Loucy (cell line): ENCODE measurements at regions not wholly inside any gene's neighbourhood (a gene's known extent, or its start where the extent isn't known, plus 50 kb on each side); places are given as distances from the start of the nearest gene placed in this dataset.
A peak's percentile ranks its signal among the peaks of the same experiment; 100 is the strongest.

Experiments
- H2AFZ ChIP-seq: fragments of 200-600 bp; sonication (generic); 2 replicates; pipeline ENCODE4 v1.6.0; 2016; ENCODE audit warnings: antibody characterized with exemption, mild to moderate bottlenecking, low read length, moderate library complexity
- H3F3A ChIP-seq: fragments of 200-600 bp; 2 replicates; pipeline ENCODE4 v1.6.0; 2016; ENCODE audit warnings: antibody characterized with exemption, low read depth, mild to moderate bottlenecking
- H3K27me3 ChIP-seq: fragments of 200-600 bp; sonication (generic); 2 replicates; pipeline ENCODE4 v1.6.1; 2014; ENCODE audit warnings: low read length, mild to moderate bottlenecking; ENCODE audit not compliant: insufficient read depth, poor library complexity, severe bottlenecking
- H3K36me3 ChIP-seq: fragments of 200-600 bp; sonication (generic); 2 replicates; pipeline ENCODE4 v1.6.1; 2016; ENCODE audit warnings: low read length; ENCODE audit not compliant: insufficient read depth
- H3K4me1 ChIP-seq: fragments of 200-600 bp; sonication (generic); 2 replicates; pipeline ENCODE4 v1.5.1; 2014; ENCODE audit warnings: low read length, mild to moderate bottlenecking; ENCODE audit not compliant: insufficient read depth, poor library complexity, severe bottlenecking
- H3K4me2 ChIP-seq: fragments of 200-600 bp; sonication (generic); 2 replicates; pipeline ENCODE4 v1.6.0; 2014; ENCODE audit warnings: antibody characterized with exemption, low read length, low read depth, mild to moderate bottlenecking; ENCODE audit not compliant: poor library complexity, severe bottlenecking
- H3K4me3 ChIP-seq: fragments of 200-600 bp; sonication (generic); 2 replicates; pipeline ENCODE4 v1.5.1; 2014; ENCODE audit warnings: low read length, mild to moderate bottlenecking, mixed read lengths; ENCODE audit not compliant: poor library complexity, severe bottlenecking
- H3K79me2 ChIP-seq: fragments of 200-600 bp; sonication (generic); 2 replicates; pipeline ENCODE4 v1.6.1; 2014; ENCODE audit warnings: low read length; ENCODE audit not compliant: insufficient read depth
- H3K9ac ChIP-seq: fragments of 200-600 bp; sonication (generic); 2 replicates; pipeline ENCODE4 v1.6.0; 2014; ENCODE audit warnings: mild to moderate bottlenecking, low read depth, low read length, moderate library complexity; ENCODE audit not compliant: poor library complexity, severe bottlenecking
- H3K9me2 ChIP-seq: fragments of 200-600 bp; sonication (generic); replicated peaks from 2 replicates; pipeline ENCODE4 v1.6.1; 2016; ENCODE audit warnings: low read depth, low read length, mixed read lengths
- H3K9me3 ChIP-seq: fragments of 200-600 bp; sonication (generic); 2 replicates; pipeline ENCODE4 v1.6.1; 2014; ENCODE audit warnings: mild to moderate bottlenecking, antibody characterized with exemption, low read length, low read depth; ENCODE audit not compliant: insufficient read depth
- H4K20me1 ChIP-seq: fragments of 200-600 bp; sonication (generic); 2 replicates; pipeline ENCODE4 v1.6.0; 2014; ENCODE audit warnings: antibody characterized with exemption, low read length, mild to moderate bottlenecking; ENCODE audit not compliant: insufficient read depth, poor library complexity, severe bottlenecking
- EZH2phosphoT487 ChIP-seq: fragments of 200-600 bp; IDR thresholded peaks from 2 replicates; pipeline ENCODE4 v1.6.1; 2018; ENCODE audit warnings: antibody characterized with exemption, mild to moderate bottlenecking, moderate library complexity, borderline replicate concordance
- TF ChIP-seq, protein P1 (sequence below): fragments of 200-600 bp; sonication (generic); conservative IDR thresholded peaks from 2 replicates; pipeline ENCODE4 v1.5.1; 2014; ENCODE audit warnings: mild to moderate bottlenecking, antibody characterized with exemption, low read length

DNA sequence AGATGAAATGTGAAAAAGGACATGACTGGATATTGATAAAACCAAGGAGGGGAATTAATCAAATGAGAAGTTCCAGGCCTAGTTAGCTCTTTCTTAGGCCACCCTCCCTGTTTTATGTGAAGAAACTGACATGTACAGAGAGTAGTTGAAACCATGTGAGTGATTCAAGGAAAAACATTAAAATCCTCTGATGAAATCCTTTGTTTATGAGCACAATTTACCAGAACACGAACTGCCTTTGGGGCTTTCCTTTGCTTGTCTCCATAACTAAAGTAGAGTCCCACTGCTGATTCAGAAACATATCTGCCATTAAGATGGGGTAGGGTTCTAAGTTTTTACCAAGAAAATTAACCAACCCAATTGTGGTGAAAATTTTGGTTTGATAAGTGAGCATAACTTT, 558.3 kb downstream of the NR2F2 start:
- Histone ChIP-seq H3K9ac (no peak overlapping the region), H3K4me1 (no peaks in the 10 kb centered on the region), H3K4me3 (no peak overlapping the region), H3K36me3 (no peaks in the 10 kb centered on the region), H3K79me2 (no peaks in the 10 kb centered on the region), H3K9me2 (no peaks in the 10 kb centered on the region), H3K4me2 (no peak overlapping the region), H3K9me3 (no peaks in the 10 kb centered on the region), H4K20me1 (no peaks in the 10 kb centered on the region), H2AFZ (no peak overlapping the region), H3F3A (no peaks in the 10 kb centered on the region), H3K27me3 (no peaks in the 10 kb centered on the region)
- no peak for TF ChIP-seq EZH2phosphoT487
- TF ChIP-seq, protein P1, sequence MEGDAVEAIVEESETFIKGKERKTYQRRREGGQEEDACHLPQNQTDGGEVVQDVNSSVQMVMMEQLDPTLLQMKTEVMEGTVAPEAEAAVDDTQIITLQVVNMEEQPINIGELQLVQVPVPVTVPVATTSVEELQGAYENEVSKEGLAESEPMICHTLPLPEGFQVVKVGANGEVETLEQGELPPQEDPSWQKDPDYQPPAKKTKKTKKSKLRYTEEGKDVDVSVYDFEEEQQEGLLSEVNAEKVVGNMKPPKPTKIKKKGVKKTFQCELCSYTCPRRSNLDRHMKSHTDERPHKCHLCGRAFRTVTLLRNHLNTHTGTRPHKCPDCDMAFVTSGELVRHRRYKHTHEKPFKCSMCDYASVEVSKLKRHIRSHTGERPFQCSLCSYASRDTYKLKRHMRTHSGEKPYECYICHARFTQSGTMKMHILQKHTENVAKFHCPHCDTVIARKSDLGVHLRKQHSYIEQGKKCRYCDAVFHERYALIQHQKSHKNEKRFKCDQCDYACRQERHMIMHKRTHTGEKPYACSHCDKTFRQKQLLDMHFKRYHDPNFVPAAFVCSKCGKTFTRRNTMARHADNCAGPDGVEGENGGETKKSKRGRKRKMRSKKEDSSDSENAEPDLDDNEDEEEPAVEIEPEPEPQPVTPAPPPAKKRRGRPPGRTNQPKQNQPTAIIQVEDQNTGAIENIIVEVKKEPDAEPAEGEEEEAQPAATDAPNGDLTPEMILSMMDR, result no peak

DNA sequence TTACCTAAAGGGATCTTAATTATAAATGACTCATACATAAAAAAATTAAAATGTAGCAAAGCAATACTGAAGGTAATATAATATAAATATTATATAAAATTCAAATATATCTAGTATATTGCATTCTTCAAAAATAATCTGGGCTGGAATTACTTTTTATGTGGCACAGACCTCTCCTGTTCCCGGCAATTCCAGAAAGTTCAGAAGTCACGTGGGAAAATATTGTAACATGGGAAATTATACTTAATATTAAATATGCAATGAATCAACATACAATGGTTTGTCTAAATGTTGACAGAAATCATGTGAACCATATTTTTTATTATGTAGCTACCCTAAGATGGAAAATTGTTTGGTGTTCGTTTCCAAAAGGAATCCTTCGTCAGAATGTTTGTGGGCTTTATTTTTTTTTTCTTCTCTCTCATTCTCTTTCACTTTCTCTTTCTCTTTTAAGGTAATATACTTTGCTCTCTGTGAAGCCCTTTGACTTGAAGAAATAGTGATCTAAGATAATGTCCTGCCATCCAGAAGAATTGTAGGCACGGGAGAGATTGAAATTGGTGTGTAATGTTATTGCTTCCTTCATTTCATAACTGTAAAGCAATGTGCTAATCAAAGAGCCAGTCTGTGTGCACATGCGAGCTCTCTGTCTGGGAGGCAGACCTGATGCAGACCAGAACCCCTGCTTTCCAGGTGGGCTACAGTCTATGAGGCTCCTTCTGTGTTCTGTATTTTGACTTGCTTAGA, 559.4 kb downstream of the NR2F2 start:
- Histone ChIP-seq H3K36me3 (no peaks in the 10 kb centered on the region), H3K4me3 (peak overlapping the region; percentile 55), H3K9ac (no peak overlapping the region), H3K4me1 (no peaks in the 10 kb centered on the region), H3K4me2 (peak overlapping the region; percentile 50), H4K20me1 (no peaks in the 10 kb centered on the region), H3K9me3 (no peaks in the 10 kb centered on the region), H3K27me3 (no peaks in the 10 kb centered on the region), H3K79me2 (no peaks in the 10 kb centered on the region), H2AFZ (peak overlapping the region; percentile 57), H3K9me2 (no peaks in the 10 kb centered on the region), H3F3A (no peaks in the 10 kb centered on the region)
- no peak for TF ChIP-seq EZH2phosphoT487

DNA sequence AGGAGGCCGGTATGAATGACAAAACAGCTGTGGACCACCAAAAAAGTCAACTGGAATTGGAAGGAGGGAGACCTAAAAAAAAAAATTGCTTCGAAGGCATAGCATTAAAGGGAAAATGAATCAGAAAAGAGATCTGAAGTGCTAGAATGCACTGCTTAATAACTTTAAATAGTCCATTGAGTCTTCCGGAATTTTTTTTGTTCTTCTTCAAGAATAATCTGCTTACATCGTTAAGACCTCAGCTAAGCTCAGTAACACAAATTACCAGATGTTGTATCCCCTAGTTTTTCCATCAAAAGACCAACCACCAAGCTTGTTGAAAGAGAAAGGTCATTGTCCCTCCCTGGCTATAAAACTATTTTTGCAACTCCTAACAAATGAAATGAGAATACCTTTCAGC, 560.5 kb downstream of the NR2F2 start:
- TF ChIP-seq, protein P1, result no peak
- no peak for TF ChIP-seq EZH2phosphoT487
- Histone ChIP-seq H3K4me2 (no peak overlapping the region), H3K9me3 (no peaks in the 10 kb centered on the region), H3K9me2 (no peaks in the 10 kb centered on the region), H3K4me3 (no peak overlapping the region), H3K27me3 (no peaks in the 10 kb centered on the region), H3K4me1 (no peaks in the 10 kb centered on the region), H3K79me2 (no peaks in the 10 kb centered on the region), H3F3A (no peaks in the 10 kb centered on the region), H2AFZ (0 out of 2 replicates have a peak overlapping the region, but pooled peaks have one; percentile 2), H4K20me1 (no peaks in the 10 kb centered on the region), H3K9ac (no peak overlapping the region), H3K36me3 (no peaks in the 10 kb centered on the region)
